Prostate gland (tissue), 2 donors: ENCODE measurements at regions not wholly inside any gene's neighbourhood (a gene's known extent, or its start where the extent isn't known, plus 50 kb on each side); places are given as distances from the start of the nearest gene placed in this dataset.

Source experiments
- DNase-seq: peaks from one replicate; pipeline ENCODE4 v3.0.0-alpha.2; 2019; ENCODE audit warnings: low spot score
- H3K27ac ChIP-seq, 2 donors: fragments of 200-600 bp; sonication (generic); 2 replicates each; pipeline ENCODE4 v1.5.1; 2017 to 2019
- H3K27me3 ChIP-seq: fragments of 200-600 bp; sonication (generic); replicated peaks from 2 replicates; pipeline ENCODE4 v1.5.1; 2019; ENCODE audit not compliant: insufficient read depth
- H3K36me3 ChIP-seq, 2 donors: fragments of 200-600 bp; sonication (generic); 1 replicate in 1 of 2; 2 replicates in 1 of 2; pipeline versions ENCODE4 v1.5.1 to v1.8.1; 2017 to 2019
- H3K4me1 ChIP-seq: fragments of 200-600 bp; sonication (generic); replicated peaks from 2 replicates; pipeline ENCODE4 v1.5.1; 2019
- H3K4me3 ChIP-seq, 2 donors: fragments of 200-600 bp; sonication (generic); 2 replicates each; pipeline ENCODE4 v1.5.1; 2017 to 2019
- H3K9me3 ChIP-seq: fragments of 200-600 bp; sonication (generic); 2 replicates; pipeline ENCODE4 v1.5.1; 2017
- CTCF ChIP-seq, 4 experiments: fragments of 200-600 bp in 2 of 4; fragments of 450-650 bp in 2 of 4; sonication (generic) in 2 of 4; IDR thresholded peaks; 1 replicate in 3 of 4; 2 replicates in 1 of 4; pipeline ENCODE4 v1.5.1; 2016 to 2019; ENCODE audit warnings: antibody characterized with exemption in 4 of 4, mild to moderate bottlenecking in 2 of 4, moderate library complexity in 2 of 4
- POLR2A ChIP-seq: fragments of 450-650 bp; IDR thresholded peaks from one replicate; pipeline ENCODE4 v1.6.1; 2016; ENCODE audit warnings: antibody characterized with exemption, mild to moderate bottlenecking
- POLR2AphosphoS5 ChIP-seq: sonication (generic); formaldehyde crosslinking; IDR thresholded peaks from one replicate; pipeline ENCODE4 v1.6.1; 2017; ENCODE audit warnings: antibody characterized with exemption
- WGBS: methylation state at CpG from one replicate; pipeline ENCODE4 v1.1.5; 2018; 5-methylcytosine and 5-hydroxymethylcytosine counted together
- intact Hi-C: fragments of 100-400 bp; cut with DNase I; formaldehyde crosslinking; loops from one replicate; pipeline ENCODE4 v1.14.2; 2022

GRCh38 chr17:77487677-77488530 lies 347.1 kb downstream of the SEC14L1 start:
- Histone ChIP-seq H3K36me3 (peaks cover 4 to 11% of the 10 kb centered on the region in 2 donors), H3K27ac (no peak overlapping the region), H3K4me1 (peaks cover 7% of the 10 kb centered on the region), H3K27me3 (no peaks in the 10 kb centered on the region), H3K4me3 (no peak overlapping the region), H3K9me3 (no peaks in the 10 kb centered on the region)
- intact Hi-C loops: no loop called here
- TF ChIP-seq CTCF (IDR thresholded peaks at IDR 0.05) (no peak), POLR2A (no peak), POLR2AphosphoS5 (no peak)
- no peak for DNase-seq
- 88% methylated on average over 19 of the region's 28 CpGs for WGBS

- peaks cover 7% of the 10 kb centered on the region for H3K4me1 ChIP-seq
- no peak for DNase-seq
- H3K9me3 ChIP-seq: no peaks in the 10 kb centered on the region
- H3K36me3 ChIP-seq: peaks cover 6 to 7% of the 10 kb centered on the region in 2 donors
- TF ChIP-seq CTCF (IDR thresholded peaks at IDR 0.05) (no peak), POLR2A (no peak), POLR2AphosphoS5 (no peak)
- no peak overlapping the region for H3K4me3 ChIP-seq
- H3K27me3 ChIP-seq: no peaks in the 10 kb centered on the region
- H3K27ac ChIP-seq: no peak overlapping the region
- intact Hi-C loops: no loop called here
- WGBS: 83% methylated on average over 21 of the region's 25 CpGs
These were observed 347.9 kb downstream of the SEC14L1 start for GRCh38 chr17:77488531-77489238.

GRCh38 chr17:77489239-77489892 lies 348.6 kb downstream of the SEC14L1 start:
- Histone ChIP-seq H3K4me1 (peaks cover 7% of the 10 kb centered on the region), H3K36me3 (peaks cover 6 to 7% of the 10 kb centered on the region in 2 donors), H3K27ac (peak overlapping the region; percentile 39 to 44), H3K9me3 (no peaks in the 10 kb centered on the region), H3K27me3 (no peaks in the 10 kb centered on the region), H3K4me3 (no peak overlapping the region)
- TF ChIP-seq POLR2A: no peak
- no peak for TF ChIP-seq POLR2AphosphoS5
- no peak for TF ChIP-seq CTCF (IDR thresholded peaks at IDR 0.05)
- no peak for DNase-seq
- intact Hi-C loops: no loop called here
- WGBS: 79% methylated on average over 18 of the region's 19 CpGs

- Histone ChIP-seq H3K4me1 (peaks cover 7% of the 10 kb centered on the region), H3K36me3 (peaks cover 6 to 7% of the 10 kb centered on the region in 2 donors), H3K4me3 (no peak overlapping the region), H3K9me3 (no peaks in the 10 kb centered on the region), H3K27ac (peak overlapping the region; percentile 39 to 44), H3K27me3 (no peaks in the 10 kb centered on the region)
- TF ChIP-seq POLR2AphosphoS5 (peak; percentile 65), POLR2A (no peak)
- intact Hi-C loops: loop anchor here (1.0 to 10.0 kb wide), 2 partner anchors 18 to 405 kb away; no protein-coding TSS in a partner anchor
- peak; percentile 58 for DNase-seq
- 40% methylated on average over 3 of the region's 11 CpGs for WGBS
These were observed 349.1 kb downstream of the SEC14L1 start for GRCh38 chr17:77489893-77490255.
